HG03457 (cell line): ENCODE measurements at regions not wholly inside any gene's neighbourhood (a gene's known extent, or its start where the extent isn't known, plus 50 kb on each side); places are given as distances from the start of the nearest gene placed in this dataset.

Experiments used
- ATAC-seq: cut with Tn5 transposase; IDR thresholded peaks from one replicate; pipeline ENCODE4 v1.9.1; 2021; ENCODE audit warnings: moderate number of reproducible peaks; ENCODE audit not compliant: unreplicated experiment

DNA sequence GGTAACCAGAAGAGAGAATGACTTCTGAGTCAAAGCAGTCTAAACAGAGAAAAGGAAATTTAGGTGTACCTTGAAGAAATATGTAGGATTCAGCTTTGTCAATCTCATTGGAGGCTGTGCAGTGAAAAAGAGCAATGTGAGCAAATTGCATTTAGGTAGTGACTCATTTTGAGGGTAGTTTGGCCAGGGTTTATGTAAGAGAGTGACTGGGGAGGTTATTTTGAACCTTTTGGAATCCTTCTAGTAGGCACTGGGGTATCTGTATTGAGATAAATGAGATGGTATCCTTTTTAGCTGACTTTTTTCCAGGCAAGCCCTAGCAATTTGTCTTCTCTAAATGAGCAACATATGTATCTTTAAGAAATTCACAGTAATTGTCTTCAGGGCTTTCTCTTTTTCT is 95.9 kb downstream of the DISP1 start:
- no peak for ATAC-seq

DNA sequence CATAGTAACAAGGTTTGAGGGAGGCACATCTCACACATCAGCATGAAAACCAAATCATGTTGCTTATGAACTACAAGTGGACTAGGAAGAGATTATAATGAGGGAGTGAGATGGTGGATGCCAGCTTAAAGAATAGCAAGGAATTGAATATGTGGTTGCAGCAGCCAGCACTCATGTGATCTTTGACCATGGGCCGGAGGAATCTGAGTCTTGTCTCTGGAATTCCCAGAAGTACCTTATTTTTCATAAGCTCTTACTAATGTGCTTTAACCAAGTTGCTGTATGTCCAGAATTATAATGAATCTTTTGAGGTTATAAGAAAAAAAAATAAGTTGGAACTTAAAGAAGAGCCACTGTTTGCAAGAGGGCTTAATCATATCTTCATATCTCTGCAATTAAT is 97.0 kb downstream of the DISP1 start:
- ATAC-seq: no peak

DNA sequence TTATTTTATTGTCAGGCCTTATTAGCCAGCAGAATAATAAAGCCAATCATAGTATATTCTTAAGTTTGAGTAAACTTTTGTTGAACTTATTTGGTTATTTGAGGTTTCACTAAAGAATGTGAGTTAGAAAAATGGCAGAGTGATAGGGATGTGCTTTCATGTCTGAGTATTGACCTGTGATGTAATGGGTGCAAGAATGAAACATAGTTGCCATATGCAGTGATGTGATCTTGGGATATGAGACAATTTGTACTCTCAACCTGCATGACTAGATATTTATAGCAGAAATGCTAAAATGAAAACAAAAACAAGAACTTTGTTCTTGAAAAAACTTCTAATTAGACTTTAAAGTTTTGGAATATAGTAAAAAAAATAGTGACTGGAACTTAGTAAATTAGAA is 97.9 kb downstream of the DISP1 start:
- no peak for ATAC-seq

DNA sequence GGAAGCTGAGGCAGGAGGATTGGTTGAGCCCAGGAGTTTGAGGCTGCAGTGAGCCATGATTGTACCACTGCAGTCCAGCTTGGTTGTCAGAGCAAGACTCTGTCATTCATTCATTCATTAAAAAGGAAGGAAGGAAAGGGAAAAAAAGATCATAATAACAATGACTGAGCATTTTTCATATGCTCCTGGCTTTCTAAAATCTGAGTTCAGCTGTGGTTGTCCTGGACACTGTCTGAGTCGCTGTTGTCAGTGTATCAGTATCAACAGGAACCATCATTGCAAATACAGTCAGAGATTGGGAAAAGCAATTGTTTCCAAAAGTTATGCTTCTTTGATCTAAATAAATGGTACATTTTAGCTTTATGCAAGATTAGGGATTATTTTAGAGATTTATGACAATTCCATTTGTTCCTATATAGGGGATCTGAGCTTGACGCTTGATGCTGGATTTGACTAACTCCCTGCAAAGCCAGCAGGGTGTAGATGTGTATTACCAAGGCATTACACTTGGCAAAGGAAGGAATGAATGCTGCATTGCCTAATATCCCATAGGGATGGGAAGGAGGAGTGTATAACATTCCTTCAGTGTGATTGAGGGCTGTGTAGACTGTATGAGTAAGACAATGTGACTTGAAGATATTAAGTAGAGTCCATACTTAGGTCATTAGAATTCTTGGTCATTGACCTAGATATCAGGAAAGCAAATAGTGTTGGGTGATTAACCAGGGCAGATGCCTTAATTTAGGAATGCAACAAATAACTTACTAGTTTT is 100.2 kb downstream of the DISP1 start:
- ATAC-seq: no peak

DNA sequence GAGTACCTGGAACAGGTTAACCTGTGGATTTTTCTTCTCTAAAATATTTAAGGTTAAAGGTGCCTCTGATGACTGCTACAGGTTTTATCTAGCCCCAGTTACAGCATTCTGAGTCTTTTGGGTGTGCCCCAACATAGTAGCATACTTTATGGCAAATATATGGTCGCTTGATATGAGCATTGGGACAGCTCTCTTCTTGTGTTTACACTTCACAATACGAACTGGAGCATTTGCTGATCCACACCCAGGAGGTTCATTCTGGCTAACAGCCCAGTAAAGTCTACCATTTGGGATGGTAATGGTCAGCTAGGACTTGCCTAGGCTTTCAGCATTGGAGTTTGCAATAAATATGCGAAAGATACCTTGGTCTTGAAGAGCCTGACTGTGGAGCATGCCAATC is 101.3 kb downstream of the DISP1 start:
- ATAC-seq: no peak

DNA sequence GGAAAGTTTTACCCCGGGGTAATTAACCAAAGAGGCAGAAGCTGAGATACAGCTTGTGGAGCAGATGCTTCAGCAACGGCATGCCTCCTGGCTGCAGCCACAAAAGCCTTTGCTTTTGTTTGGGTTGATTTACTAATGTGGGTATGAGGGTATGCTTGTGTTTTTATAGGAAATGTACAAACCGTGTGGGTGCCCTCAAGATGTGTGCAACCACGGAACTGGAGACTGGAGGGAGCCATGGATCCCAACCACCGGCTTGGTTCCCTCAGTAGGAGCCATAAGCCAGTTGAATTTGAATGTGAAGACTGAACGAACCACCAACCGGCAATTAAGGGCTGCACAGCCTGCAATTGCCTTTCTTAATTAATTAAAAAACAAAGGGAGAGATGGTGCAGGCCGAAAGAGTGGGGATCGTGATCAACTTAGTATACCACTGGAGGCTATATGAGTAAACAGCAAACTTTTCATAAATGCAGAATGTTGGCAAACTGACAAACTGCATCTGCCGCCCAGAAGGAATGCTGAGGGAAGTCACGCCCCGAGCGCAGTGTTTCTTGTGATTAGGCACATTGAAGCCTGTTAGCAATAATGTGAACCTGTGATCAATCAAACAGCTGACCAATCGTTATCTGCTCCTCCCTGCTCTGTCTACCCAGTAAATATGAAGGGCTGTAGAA is 104.1 kb downstream of the DISP1 start:
- no peak for ATAC-seq

DNA sequence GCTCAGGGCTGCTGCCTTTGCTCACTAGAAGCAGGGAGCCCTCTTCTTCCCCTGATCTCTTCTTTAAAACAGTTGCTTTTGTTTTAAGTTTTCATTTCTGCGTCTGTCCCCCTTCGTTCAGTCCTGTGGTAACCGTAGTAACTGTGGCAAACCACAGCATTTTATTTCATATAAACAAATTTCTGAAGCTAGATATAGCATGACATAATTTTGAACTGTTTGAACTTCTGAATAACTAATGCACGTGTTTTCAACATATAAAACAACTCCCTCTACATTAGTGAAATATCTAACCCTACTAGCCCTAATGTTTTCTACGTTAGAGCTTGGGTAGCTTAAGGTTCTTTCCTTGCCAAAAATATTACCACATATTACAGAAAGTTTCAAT is 104.6 kb downstream of the DISP1 start:
- ATAC-seq: no peak

DNA sequence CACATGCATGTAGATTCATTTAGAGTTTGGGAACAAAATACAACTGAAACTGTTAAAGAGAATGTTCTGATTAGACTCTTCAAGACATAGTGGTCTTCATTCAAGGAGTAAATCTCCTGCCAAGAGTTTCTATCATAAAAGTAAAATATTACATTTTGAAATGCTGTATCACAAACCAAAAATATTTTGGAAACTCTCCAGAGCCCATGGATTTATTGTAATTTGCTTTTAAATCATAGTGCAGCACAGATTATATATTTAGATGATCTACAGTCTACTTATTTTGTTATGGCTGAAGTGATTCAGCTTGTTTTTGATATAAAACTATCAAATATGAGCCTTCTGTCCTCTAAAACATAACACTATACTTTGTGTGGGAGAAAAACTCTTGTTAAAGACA is 105.3 kb downstream of the DISP1 start:
- ATAC-seq: no peak

DNA sequence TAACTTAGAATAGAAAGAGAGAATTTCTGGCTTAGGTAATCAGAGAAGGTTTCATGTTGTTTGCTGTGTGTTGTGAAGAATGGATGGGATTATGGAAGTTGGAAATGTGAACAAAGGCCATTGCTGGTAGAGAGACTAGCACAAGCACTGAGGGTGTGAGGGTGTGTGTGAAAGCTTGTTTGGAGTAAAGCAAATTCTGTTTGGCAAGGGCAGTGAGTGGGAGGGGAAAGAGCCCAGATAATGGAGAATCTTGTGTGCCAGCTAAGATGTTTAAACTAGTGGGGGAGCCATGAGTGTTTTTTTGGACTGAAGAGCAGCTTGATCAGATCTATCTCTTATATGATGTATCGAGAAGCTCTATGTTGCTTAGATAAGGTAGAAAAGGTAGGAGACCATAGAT is 107.1 kb downstream of the DISP1 start:
- ATAC-seq: no peak

DNA sequence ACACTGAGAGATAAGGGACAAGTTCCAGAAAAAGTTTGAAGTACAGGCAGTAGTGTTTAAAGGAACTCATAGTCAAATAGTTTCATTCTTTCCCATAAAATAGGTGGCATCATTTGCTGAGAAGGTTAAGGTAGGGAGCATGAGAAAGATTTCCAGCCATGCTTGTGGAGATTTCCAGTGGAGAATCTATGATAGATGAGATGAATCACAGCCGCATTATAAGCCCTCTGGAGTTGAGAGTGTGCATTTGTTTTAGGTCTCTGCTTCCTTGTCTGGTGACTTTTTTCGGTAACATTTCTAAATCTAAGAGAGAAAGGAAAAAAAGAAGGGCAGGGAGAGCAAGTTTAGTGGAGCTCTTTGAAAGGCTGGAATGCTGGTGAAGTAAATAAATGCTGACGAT is 108.7 kb downstream of the DISP1 start:
- no peak for ATAC-seq

DNA sequence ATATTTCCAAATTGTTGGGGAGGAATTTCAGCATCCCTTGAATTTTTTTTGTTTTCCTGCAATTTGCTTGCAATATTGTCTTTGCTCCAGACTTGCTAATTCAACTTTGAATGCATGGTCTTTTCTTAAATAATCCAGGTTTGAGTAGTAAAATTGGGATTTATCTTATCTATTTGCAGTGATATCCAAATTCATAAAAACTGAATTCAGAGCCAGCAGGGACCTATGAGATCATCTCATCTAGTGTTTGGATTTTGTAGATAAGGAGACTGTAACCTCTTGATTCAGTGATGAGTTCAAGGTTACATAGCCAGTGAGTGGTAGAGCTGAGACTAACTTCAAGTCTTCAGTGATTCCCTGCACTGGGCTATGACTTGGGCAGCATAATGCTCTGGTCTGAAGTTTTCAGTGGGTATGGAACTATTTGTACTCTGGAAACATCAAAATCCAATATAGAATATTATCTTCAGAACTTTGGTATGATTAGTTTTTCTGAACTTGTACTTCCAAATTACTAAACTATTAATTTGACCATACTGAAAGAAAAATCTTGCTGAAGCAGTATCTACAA is 109.4 kb downstream of the DISP1 start:
- ATAC-seq: no peak

DNA sequence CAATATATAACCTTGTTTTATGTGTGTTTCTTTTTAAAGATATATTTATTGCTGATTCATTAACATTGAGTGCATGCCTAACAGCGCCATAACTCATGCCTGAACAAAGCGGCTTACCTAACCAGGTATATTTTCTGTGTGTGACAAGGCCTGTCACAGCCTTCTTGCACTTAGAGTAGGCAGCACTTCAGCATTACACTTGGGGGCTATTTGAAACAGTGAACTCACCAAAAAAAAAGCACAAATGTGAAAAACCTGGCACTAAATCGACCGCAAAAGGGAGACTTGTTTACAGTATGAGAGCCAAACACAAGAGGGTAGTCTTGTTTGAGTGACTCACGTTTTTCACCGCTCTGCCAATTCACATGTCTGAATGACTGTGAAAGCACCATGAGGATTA is 111.7 kb downstream of the DISP1 start:
- ATAC-seq: no peak

DNA sequence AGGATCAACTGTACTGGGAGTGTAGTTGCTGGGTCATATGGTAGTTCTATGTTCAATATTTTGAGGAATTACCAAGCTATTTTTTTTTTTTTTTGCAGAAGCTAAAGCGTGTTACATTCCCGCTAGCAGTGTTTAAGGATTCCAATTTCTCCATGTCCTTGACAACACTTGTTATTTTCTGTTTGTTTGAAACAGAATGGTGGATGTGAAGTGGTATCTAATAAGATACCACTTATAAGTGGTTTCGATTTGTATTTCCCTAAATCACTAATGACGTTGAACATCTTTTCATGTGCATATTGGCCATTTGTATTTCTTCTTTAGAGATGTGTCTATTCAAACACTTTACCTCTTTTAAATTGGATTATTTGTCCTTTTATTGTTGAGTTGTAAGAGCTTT is 112.2 kb downstream of the DISP1 start:
- ATAC-seq: no peak

DNA sequence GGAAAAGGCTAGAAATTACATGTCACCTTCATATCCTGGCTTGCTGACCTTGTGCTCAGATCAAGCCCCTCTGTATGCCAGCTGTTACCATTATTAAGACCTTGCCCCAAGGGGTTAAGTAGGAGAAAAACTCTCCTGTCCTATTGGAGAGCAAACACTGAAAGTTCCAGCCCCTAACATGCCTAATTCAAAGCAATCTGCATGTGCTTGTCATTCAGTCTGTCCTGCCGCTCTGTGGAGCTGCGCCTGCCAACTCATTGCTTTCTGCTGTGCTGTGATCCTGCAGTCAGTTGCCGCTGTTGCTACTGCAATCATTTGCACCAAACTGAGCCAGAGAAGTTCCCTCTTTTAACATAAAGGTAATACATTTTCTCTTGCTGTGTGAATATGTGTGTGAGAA is 113.4 kb downstream of the DISP1 start:
- ATAC-seq: no peak

DNA sequence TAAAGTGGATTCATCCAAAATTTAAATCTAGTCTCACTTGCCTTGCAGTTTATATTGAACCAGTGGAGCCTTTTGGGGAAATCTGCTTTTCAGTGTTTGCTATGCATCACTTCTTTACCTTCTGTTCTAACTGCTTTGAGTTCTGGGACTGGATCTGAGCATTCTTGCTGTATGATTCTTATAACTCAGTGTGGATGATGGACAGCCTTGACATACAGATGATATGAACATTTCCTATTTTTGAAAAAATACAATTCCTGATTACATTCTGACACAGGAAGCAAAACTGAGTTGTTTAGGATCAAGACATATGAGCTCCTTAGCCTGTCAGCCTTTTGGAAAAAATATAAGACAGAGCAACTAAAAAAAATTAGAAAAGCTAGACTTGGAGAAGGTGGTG is 115.2 kb downstream of the DISP1 start:
- ATAC-seq: no peak

DNA sequence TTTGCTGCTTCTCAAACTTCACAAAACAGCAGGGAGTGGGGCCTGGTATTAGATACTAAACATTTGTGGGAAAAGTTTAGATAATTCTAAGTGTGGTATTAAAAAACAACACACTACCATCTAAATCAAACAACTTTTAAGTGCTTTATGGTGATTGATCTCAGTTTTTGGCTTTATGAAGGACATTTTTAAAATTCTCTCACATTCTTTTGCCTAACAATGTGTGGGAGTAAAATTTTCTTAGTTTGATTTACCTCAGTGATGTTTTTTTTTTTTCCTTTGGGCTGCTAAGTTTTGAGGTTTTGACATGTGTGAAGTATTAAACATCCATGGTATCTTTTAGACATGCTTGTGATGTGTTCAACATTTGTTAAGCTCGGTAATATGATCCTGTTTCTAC is 116.2 kb downstream of the DISP1 start:
- no peak for ATAC-seq

DNA sequence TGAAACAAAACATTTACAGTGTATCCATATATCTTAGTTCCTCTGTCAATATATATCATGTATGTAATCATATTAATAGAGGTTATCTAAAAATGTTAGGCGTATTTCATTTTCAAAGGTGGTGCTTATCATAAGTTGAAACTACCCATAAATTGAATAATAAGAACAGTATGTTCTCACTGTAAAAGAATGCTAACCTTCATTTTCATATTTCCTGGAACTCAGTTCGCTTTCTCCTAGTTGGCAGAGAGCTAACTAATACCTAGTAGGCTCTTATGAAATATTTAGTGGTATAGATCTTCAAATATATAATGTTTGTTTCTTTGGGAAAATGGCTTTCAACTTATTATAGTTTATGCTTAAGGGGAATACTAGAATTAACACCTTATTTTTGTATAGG is 118.4 kb downstream of the DISP1 start:
- ATAC-seq: no peak

DNA sequence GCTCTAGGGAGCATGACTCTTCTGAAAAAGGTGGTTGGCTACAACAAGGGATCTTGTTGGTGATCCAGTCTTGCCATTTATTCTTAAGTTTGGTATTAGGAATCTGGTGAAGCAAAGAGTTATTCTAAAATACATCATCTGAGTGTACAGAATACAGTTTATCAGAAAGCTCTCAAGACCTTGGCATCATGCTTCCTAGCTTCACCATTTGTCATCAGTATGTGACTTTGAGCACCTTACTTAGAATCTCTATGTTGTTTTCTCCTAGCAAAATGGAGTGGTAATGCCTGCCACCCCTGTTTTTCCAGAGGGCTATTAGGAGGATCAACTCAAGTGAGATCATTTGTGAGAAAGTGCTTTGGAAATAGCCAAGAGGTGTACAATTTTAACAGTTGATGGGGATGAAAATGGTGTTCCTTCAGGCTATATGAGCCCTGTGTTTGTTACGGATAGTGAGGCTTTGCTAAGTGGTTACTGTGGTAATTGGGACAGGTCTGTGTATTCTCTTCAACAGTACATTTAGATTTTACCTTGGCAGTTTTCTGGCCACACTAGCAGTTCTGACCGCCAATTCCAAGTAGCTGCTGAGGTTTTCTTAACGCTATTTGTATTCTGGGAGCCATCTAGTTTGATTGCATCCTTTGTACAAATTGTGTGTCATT is 120.5 kb downstream of the DISP1 start:
- ATAC-seq: no peak

DNA sequence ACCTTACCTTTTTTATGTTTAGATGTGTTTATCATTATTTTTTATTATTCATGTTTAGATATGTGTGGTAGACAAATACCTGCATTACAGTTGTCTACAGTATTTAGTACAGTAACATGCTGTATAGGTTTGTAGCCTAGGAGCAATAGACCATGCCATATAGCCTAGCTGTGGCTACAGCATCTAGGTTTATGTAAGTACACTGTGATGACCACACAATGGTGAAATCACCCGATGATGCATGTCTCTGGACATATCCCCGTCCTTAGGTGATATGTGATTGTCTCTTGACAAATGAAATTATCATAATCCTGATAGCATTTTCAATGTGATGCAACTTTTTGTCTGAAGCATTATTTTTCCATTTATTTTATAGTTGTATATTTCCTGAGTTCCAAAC is 121.2 kb downstream of the DISP1 start:
- no peak for ATAC-seq

DNA sequence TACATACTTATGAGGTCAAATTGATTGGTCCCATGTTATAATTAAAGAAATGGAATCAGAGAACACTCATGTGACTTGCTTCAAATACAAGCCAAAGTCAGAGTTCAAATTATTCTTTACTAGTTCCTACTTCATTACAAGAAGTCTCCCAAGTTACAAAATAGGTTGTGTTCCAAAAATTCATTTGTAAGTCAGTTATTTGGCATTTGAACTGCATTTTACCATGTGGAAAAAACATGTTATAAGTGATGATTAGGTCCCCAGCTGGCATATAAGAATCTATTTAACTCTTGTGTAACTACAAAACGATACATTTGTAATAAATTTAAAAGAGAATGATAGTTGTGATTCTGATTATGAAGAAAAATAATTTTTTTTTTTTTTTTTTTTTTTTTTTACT is 124.1 kb downstream of the DISP1 start:
- no peak for ATAC-seq

DNA sequence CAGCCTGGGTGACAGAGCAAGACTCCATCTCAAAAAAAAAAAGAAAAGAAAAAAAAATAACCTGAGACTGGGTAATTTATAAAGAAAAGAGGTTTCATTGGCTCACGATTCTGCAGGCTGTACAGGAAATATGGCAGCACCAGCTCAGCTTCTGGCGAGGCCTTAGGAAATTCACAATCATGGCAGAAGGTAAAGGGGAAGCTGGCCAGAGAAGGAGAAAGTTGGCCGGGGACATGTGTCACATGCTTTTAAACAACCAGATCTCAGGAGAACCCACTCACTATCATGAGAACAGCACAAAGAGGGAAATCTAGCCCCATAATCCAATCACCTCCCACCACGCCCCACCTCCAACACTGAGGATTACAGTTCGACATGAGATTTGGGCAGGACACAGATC is 125.3 kb downstream of the DISP1 start:
- ATAC-seq: no peak

DNA sequence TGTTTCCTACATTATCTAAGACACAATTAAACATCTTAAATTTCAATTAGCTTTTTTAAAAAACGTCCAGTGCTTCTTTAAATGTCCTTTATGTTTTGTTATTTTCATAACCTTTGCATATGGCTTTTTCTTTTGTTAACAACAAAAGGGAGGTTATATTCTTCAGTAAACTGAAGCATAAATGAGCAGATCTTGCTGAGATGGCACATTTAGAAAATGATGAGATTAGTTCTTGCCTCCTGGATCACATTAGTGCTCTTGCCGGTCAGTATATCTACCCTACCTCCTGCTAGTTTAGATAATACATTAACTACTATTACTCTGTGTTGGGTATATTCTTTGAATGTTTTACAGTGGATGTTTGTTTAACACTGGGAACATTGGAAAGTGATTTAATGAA is 126.1 kb downstream of the DISP1 start:
- ATAC-seq: no peak
